ENCODE measurements at regions not wholly inside any gene's neighbourhood (a gene's known extent, or its start where the extent isn't known, plus 50 kb on each side); places are given as distances from the start of the nearest gene placed in this dataset.

GRCh38 chr20:48149902-48150301 lies 364.6 kb upstream of the SULF2 start:
- Histone ChIP-seq H3K36me3 (replicated peaks; ENCODE audit: low read depth, low read length) (no peaks in the 10 kb centered on the region), H3K4me2 (ENCODE audit: low read length) (no peak overlapping the region), H3K4me1 (ENCODE audit: low read length) (no peaks in the 10 kb centered on the region), H3K27me3 (ENCODE audit: low read depth, low read length) (peaks cover 46% of the 10 kb centered on the region), H2AFZ (ENCODE audit: low read depth, low read length) (no peak overlapping the region), H4K20me1 (ENCODE audit: insufficient read depth, low read length) (no peaks in the 10 kb centered on the region), H3K79me2 (ENCODE audit: low read length) (no peaks in the 10 kb centered on the region), H3K27ac (ENCODE audit: low read length) (no peak overlapping the region), H3K9me3 (ENCODE audit: insufficient read depth, low read length) (no peaks in the 10 kb centered on the region), H3K9ac (ENCODE audit: low read length) (no peak overlapping the region), H3K4me3 (ENCODE audit: low read length) (no peak overlapping the region)
- TF ChIP-seq EZH2phosphoT487 (IDR thresholded peaks at IDR 0.05; ENCODE audit: low read depth) = no peak
- no peak for TF ChIP-seq CTCF (IDR thresholded peaks at IDR 0.05; ENCODE audit: low read depth, low read length)

DNA sequence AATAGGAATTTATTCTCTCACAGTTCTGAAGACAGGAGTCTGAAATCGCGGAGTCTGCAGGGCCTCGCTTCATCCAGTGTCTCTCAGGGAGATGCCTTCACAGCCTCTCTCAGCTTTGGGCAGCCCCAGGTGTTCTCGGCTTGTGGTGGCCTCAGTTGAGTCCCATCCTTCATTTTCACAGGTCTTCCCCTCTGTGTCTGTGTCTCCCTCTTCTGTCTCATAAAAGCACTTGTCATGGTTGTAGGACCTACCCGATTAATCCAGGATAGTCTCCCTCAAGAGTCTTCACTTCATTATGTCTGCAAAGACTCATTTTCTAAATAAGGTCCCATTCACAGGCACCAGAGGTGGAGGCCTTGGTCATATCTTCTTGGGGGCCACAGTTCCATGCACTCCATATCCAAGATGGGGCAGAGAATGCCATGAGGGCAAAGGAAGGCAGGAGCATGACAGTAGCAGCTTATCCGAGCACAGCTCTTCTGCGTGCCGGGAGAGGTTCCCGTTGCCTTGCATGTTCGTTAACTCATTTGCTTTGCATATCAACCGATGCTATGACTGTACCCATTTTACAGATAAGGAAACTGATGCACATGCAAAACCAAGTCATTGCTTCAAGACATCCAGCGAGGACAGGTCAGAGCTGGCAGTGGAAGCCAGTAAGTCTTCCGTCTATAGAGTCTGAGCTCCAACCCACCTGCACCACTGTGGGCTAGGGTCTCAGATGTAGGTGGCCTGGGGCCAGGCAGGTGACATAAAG lies 363.8 kb upstream of the SULF2 start:
- Histone ChIP-seq H3K27ac (ENCODE audit: low read length) (no peak overlapping the region), H3K4me1 (ENCODE audit: low read length) (no peaks in the 10 kb centered on the region), H3K79me2 (ENCODE audit: low read length) (no peaks in the 10 kb centered on the region), H3K9me3 (ENCODE audit: insufficient read depth, low read length) (no peaks in the 10 kb centered on the region), H4K20me1 (ENCODE audit: insufficient read depth, low read length) (no peaks in the 10 kb centered on the region), H3K9ac (ENCODE audit: low read length) (no peak overlapping the region), H3K4me2 (ENCODE audit: low read length) (no peak overlapping the region), H3K27me3 (ENCODE audit: low read depth, low read length) (peaks cover 42% of the 10 kb centered on the region), H3K4me3 (ENCODE audit: low read length) (no peak overlapping the region), H3K36me3 (replicated peaks; ENCODE audit: low read depth, low read length) (no peaks in the 10 kb centered on the region), H2AFZ (ENCODE audit: low read depth, low read length) (no peak overlapping the region)
- TF ChIP-seq EZH2phosphoT487 (IDR thresholded peaks at IDR 0.05; ENCODE audit: low read depth) (no peak), CTCF (IDR thresholded peaks at IDR 0.05; ENCODE audit: low read depth, low read length) (no peak)

- TF ChIP-seq EZH2phosphoT487 (IDR thresholded peaks at IDR 0.05; ENCODE audit: low read depth) (no peak), CTCF (IDR thresholded peaks at IDR 0.05; ENCODE audit: low read depth, low read length) (no peak)
- no peak overlapping the region for H3K9ac ChIP-seq (ENCODE audit: low read length)
- H4K20me1 ChIP-seq (ENCODE audit: insufficient read depth, low read length) = no peaks in the 10 kb centered on the region
- H3K27me3 ChIP-seq (ENCODE audit: low read depth, low read length) = peaks cover 37% of the 10 kb centered on the region
- H3K4me2 ChIP-seq (ENCODE audit: low read length) = no peak overlapping the region
- no peaks in the 10 kb centered on the region for H3K4me1 ChIP-seq (ENCODE audit: low read length)
- H3K9me3 ChIP-seq (ENCODE audit: insufficient read depth, low read length) = no peaks in the 10 kb centered on the region
- no peak overlapping the region for H3K4me3 ChIP-seq (ENCODE audit: low read length)
- no peak overlapping the region for H3K27ac ChIP-seq (ENCODE audit: low read length)
- H2AFZ ChIP-seq (ENCODE audit: low read depth, low read length) = no peak overlapping the region
- no peaks in the 10 kb centered on the region for H3K36me3 ChIP-seq (replicated peaks; ENCODE audit: low read depth, low read length)
- H3K79me2 ChIP-seq (ENCODE audit: low read length) = no peaks in the 10 kb centered on the region
These were observed 362.7 kb upstream of the SULF2 start for GRCh38 chr20:48148020-48148419.

GRCh38 chr20:48147311-48147710 lies 362.0 kb upstream of the SULF2 start:
- H3K36me3 ChIP-seq (replicated peaks; ENCODE audit: low read depth, low read length) = no peaks in the 10 kb centered on the region
- no peak overlapping the region for H3K9ac ChIP-seq (ENCODE audit: low read length)
- no peak overlapping the region for H3K4me2 ChIP-seq (ENCODE audit: low read length)
- peaks cover 37% of the 10 kb centered on the region for H3K27me3 ChIP-seq (ENCODE audit: low read depth, low read length)
- H2AFZ ChIP-seq (ENCODE audit: low read depth, low read length) = no peak overlapping the region
- no peak overlapping the region for H3K27ac ChIP-seq (ENCODE audit: low read length)
- no peaks in the 10 kb centered on the region for H3K79me2 ChIP-seq (ENCODE audit: low read length)
- no peak for TF ChIP-seq EZH2phosphoT487 (IDR thresholded peaks at IDR 0.05; ENCODE audit: low read depth)
- no peak for TF ChIP-seq CTCF (IDR thresholded peaks at IDR 0.05; ENCODE audit: low read depth, low read length)
- no peaks in the 10 kb centered on the region for H4K20me1 ChIP-seq (ENCODE audit: insufficient read depth, low read length)
- H3K4me1 ChIP-seq (ENCODE audit: low read length) = no peaks in the 10 kb centered on the region
- no peak overlapping the region for H3K4me3 ChIP-seq (ENCODE audit: low read length)
- H3K9me3 ChIP-seq (ENCODE audit: insufficient read depth, low read length) = no peaks in the 10 kb centered on the region; the same call in 1 of the 2 replicates
